ENCODE measurements at regions not wholly inside any gene's neighbourhood (a gene's known extent, or its start where the extent isn't known, plus 50 kb on each side); places are given as distances from the start of the nearest gene placed in this dataset.
"Not testable (repeated sequence)": the region's sequence is repeated elsewhere in the genome, so short reads cannot be mapped to it uniquely, and the experiment has no call there.

DNA sequence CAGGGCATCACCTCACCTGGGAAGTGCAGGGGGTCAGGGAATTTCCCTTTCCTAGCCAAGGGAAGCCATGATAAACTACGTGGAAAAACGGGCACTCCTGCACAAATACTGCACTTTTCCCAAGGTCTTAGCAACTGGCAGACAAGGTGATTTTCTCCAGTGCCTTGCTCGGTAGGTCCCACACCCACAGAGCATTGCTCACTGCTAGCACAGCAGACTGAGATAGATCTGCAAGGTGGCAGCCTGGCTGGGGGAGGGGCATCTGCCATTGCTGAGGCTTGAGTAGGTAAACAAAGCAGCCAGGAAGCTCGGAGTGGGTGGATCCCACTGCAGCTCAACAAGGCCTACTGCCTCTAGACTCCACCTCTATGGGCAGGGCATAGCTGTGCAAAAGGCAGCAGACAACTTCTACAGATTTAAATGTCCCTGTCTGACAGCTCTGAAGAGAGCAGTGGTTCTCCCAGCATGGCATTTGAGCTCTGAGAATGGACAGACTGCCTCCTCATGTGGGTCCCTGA, 111.5 kb upstream of the FIBIN start:
- not testable (repeated sequence) for H3K9me3 ChIP-seq (ENCODE audit: control insufficient read depth, low read length); H3K4me1 ChIP-seq (ENCODE audit: control insufficient read depth, insufficient read depth, low read length); H3K27ac ChIP-seq (ENCODE audit: insufficient read depth, low read depth, low read length, poor library complexity, severe bottlenecking); H3K27me3 ChIP-seq (ENCODE audit: control insufficient read depth, insufficient read depth, low read length, poor library complexity, severe bottlenecking); H3K4me3 ChIP-seq (ENCODE audit: insufficient read depth, low read depth, low read length); H3K36me3 ChIP-seq (ENCODE audit: control insufficient read depth, insufficient read depth, low read length)
- WGBS, 2 experiments: 88 to 95% methylated on average over 4 of the region's 4 CpGs

DNA sequence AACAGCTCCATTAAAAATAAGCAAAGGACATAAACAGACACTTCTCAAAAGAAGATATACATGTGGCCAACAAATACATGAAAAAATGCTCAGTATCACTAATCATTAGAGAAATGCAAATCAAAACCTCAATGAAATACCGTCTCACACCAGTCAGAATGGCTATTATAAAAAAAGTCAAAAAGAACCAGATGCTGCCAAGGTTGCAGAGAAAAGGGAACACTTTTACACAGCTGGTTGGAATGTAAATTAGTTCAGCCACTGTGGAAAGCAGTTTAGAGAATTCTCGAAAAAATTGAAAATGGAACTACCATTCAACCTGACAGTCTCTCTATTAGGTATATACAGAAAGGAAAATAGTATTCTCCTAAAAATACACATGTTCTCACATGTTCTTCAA, 102.4 kb upstream of the FIBIN start:
- no peaks in the 10 kb centered on the region for H3K9me3 ChIP-seq (ENCODE audit: control insufficient read depth, low read length)
- H3K36me3 ChIP-seq (ENCODE audit: control insufficient read depth, insufficient read depth, low read length): no peaks in the 10 kb centered on the region
- H3K27me3 ChIP-seq (ENCODE audit: control insufficient read depth, insufficient read depth, low read length, poor library complexity, severe bottlenecking): no peaks in the 10 kb centered on the region
- no peak overlapping the region for H3K4me3 ChIP-seq (ENCODE audit: insufficient read depth, low read depth, low read length)
- H3K4me1 ChIP-seq (ENCODE audit: control insufficient read depth, insufficient read depth, low read length): no peaks in the 10 kb centered on the region
- H3K27ac ChIP-seq (ENCODE audit: insufficient read depth, low read depth, low read length, poor library complexity, severe bottlenecking): no peak overlapping the region
- WGBS, 2 experiments: 92 to 100% methylated on average over 1 to 2 of the region's 2 CpGs

DNA sequence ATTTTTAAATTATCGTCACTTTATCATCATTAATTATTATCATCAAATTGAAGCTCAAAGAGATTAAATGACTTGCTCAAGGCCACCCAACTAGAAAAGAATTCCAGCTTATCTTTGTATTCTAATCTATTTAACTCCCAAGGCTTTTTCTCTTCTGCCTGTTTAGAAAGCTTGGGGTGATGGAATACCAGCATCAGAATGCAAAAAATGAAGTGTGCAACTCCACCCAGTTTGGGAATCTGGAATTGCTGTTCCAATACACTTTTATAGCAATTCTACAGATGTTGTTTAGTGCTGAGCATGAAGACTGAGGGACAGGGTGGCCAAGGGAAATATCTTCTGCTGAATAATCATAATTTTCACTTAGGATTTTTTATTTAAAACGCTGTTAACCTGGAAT, 97.2 kb upstream of the FIBIN start:
- Histone ChIP-seq H3K27ac (ENCODE audit: insufficient read depth, low read depth, low read length, poor library complexity, severe bottlenecking) (no peak overlapping the region), H3K27me3 (ENCODE audit: control insufficient read depth, insufficient read depth, low read length, poor library complexity, severe bottlenecking) (no peaks in the 10 kb centered on the region), H3K4me1 (ENCODE audit: control insufficient read depth, insufficient read depth, low read length) (no peaks in the 10 kb centered on the region), H3K4me3 (ENCODE audit: insufficient read depth, low read depth, low read length) (no peak overlapping the region), H3K9me3 (ENCODE audit: control insufficient read depth, low read length) (no peaks in the 10 kb centered on the region), H3K36me3 (ENCODE audit: control insufficient read depth, insufficient read depth, low read length) (no peaks in the 10 kb centered on the region)
- 89 to 92% methylated on average over 1 of the region's 2 CpGs for WGBS, 2 experiments

DNA sequence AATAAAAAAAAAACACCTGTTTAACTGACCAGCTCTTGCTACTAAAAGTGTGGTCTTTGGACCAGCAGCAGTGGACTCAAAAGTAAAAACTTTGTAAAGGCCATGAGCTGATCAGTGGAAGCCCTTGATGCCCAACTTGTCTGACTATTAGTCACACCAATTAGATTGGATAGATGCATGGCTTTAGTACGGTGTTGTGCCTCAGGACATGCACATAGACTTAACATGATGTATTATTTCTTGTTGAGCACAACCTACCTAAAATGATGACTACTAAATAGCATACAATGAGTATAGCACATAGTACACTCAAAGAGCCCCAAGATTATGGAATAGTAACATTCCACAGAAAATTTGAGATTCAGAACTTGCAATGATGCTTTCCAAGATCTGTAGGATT, 95.1 kb upstream of the FIBIN start:
- Histone ChIP-seq H3K27me3 (ENCODE audit: control insufficient read depth, insufficient read depth, low read length, poor library complexity, severe bottlenecking) (no peaks in the 10 kb centered on the region), H3K9me3 (ENCODE audit: control insufficient read depth, low read length) (no peaks in the 10 kb centered on the region), H3K4me1 (ENCODE audit: control insufficient read depth, insufficient read depth, low read length) (peaks cover 2% of the 10 kb centered on the region), H3K27ac (ENCODE audit: insufficient read depth, low read depth, low read length, poor library complexity, severe bottlenecking) (no peak overlapping the region), H3K4me3 (ENCODE audit: insufficient read depth, low read depth, low read length) (no peak overlapping the region), H3K36me3 (ENCODE audit: control insufficient read depth, insufficient read depth, low read length) (no peaks in the 10 kb centered on the region)
- 92 to 100% methylated on average over 1 of the region's 1 CpG for WGBS, 2 experiments

DNA sequence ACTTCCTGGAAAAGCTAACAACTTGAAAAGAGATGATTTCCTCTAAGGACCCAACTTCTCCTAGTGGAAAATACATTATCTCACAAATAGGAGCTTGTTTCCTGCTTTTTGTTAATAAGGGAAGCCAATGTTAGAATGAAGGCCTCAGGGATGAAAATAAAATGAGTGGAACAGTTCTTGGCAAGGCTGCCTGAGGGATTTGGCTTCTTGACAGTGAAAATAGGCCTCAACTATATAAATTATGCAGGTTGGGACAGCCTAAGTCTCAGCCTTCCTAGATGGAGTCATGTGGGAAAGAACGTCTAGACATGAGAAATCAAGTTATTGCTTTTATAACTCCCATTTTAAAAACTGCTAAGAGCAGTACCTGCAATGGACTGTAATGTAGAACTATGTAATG, 92.8 kb upstream of the FIBIN start:
- H3K36me3 ChIP-seq (ENCODE audit: control insufficient read depth, insufficient read depth, low read length): no peaks in the 10 kb centered on the region
- WGBS, 2 experiments: 89 to 100% methylated on average over 1 of the region's 1 CpG
- no peaks in the 10 kb centered on the region for H3K27me3 ChIP-seq (ENCODE audit: control insufficient read depth, insufficient read depth, low read length, poor library complexity, severe bottlenecking)
- H3K27ac ChIP-seq (ENCODE audit: insufficient read depth, low read depth, low read length, poor library complexity, severe bottlenecking): no peak overlapping the region
- H3K9me3 ChIP-seq (ENCODE audit: control insufficient read depth, low read length): no peaks in the 10 kb centered on the region
- no peak overlapping the region for H3K4me3 ChIP-seq (ENCODE audit: insufficient read depth, low read depth, low read length)
- peaks cover 11% of the 10 kb centered on the region for H3K4me1 ChIP-seq (ENCODE audit: control insufficient read depth, insufficient read depth, low read length)

DNA sequence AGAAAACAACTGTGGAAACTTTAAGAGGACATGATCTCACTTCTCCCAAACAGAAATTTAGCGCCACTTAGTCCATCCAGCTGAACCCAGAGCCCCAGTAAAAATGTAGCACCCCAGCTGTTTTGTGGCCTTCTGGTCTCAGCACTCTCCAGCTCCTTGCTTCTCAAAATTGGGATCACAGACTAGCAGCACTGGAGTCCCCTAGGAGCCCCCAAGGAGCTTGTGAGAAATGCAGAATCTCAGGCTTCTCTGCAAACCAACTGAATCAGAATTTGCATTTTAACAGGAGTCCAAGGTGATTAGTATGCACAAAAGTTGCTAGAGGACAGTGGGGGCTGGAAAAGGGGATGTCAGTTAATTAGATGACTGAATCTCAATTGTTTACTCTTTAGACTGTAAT, 89.8 kb upstream of the FIBIN start:
- Histone ChIP-seq H3K4me3 (ENCODE audit: insufficient read depth, low read depth, low read length) (no peak overlapping the region), H3K36me3 (ENCODE audit: control insufficient read depth, insufficient read depth, low read length) (no peaks in the 10 kb centered on the region), H3K27ac (ENCODE audit: insufficient read depth, low read depth, low read length, poor library complexity, severe bottlenecking) (no peak overlapping the region), H3K4me1 (ENCODE audit: control insufficient read depth, insufficient read depth, low read length) (peaks cover 11% of the 10 kb centered on the region), H3K27me3 (ENCODE audit: control insufficient read depth, insufficient read depth, low read length, poor library complexity, severe bottlenecking) (no peaks in the 10 kb centered on the region), H3K9me3 (ENCODE audit: control insufficient read depth, low read length) (no peaks in the 10 kb centered on the region)
- 79 to 95% methylated on average over 1 of the region's 1 CpG for WGBS, 2 experiments

DNA sequence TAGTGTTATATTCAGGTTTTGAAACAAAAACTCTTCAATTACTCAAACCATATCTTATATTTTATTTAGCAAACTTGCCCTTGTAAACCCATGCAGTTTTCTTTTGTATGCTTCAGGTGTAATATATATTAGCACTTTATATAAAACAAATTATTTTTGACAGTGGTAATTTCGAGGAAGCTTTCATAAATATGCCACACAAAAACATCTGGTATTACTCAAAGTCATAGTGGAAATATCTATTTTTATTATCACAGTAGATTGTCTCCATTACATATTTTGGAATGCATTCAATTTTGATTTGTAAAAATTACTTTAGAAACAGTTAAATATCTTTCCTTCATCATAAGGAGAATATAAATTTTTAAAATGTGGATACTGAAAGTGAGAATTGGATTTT, 89.1 kb upstream of the FIBIN start:
- no peaks in the 10 kb centered on the region for H3K27me3 ChIP-seq (ENCODE audit: control insufficient read depth, insufficient read depth, low read length, poor library complexity, severe bottlenecking)
- no CpG with 5 or more reads among the region's 1 CpG for WGBS, 2 experiments

DNA sequence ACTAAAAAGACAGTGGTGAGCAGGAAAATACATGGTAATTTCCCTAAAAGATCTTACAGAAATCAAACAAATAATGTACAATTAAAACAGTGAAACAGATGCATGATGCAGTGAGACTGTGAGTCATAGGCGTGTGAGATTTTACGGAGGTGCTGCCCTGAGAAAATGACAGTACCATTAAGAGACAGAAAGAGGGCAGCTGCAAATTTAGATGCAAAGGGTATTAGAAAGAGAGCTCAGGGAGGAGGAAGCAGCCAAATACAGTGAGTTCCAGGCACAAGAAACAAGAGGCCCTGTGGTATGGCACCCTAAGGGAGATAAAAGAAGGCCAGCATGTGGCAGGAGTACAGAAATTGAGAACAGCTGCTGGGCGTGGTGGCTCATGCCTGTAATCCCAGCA, 88.5 kb upstream of the FIBIN start:
- Histone ChIP-seq H3K4me1 (ENCODE audit: control insufficient read depth, insufficient read depth, low read length) (peaks cover 11% of the 10 kb centered on the region), H3K9me3 (ENCODE audit: control insufficient read depth, low read length) (no peaks in the 10 kb centered on the region)
- WGBS, 2 experiments: 47 to 58% methylated on average over 3 of the region's 3 CpGs

More for the DNA sequence above, 89.1 kb upstream of the FIBIN start:
- Histone ChIP-seq H3K36me3 (ENCODE audit: control insufficient read depth, insufficient read depth, low read length) (no peaks in the 10 kb centered on the region), H3K4me3 (ENCODE audit: insufficient read depth, low read depth, low read length) (no peak overlapping the region), H3K9me3 (ENCODE audit: control insufficient read depth, low read length) (no peaks in the 10 kb centered on the region), H3K27ac (ENCODE audit: insufficient read depth, low read depth, low read length, poor library complexity, severe bottlenecking) (no peak overlapping the region), H3K4me1 (ENCODE audit: control insufficient read depth, insufficient read depth, low read length) (peaks cover 11% of the 10 kb centered on the region)

DNA sequence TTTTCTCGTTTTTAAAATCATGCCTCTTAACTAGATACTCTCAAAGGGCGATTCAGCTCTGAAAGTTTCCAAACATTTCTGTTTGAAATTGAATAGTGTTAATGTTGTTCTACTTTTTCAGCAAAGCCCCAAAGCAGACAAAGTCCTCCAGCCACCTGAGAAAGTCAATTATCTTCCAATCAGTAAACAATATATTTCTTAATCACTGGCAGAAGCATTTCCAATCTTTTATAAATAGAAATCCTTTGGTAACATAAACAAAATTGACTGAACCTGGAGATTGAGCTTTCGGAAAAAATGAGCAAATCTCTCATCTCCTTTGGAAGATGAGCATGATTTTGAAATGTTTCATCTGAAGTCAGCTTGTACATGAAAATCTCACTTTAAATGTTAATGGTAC, 84.4 kb upstream of the FIBIN start:
- H3K36me3 ChIP-seq (ENCODE audit: control insufficient read depth, insufficient read depth, low read length): no peaks in the 10 kb centered on the region
- H3K4me3 ChIP-seq (ENCODE audit: insufficient read depth, low read depth, low read length): no peak overlapping the region
- WGBS, 2 experiments: 93 to 96% methylated on average over 2 to 3 of the region's 3 CpGs
- no peaks in the 10 kb centered on the region for H3K9me3 ChIP-seq (ENCODE audit: control insufficient read depth, low read length)
- peaks cover 2% of the 10 kb centered on the region for H3K4me1 ChIP-seq (ENCODE audit: control insufficient read depth, insufficient read depth, low read length)
- H3K27me3 ChIP-seq (ENCODE audit: control insufficient read depth, insufficient read depth, low read length, poor library complexity, severe bottlenecking): no peaks in the 10 kb centered on the region
- no peak overlapping the region for H3K27ac ChIP-seq (ENCODE audit: insufficient read depth, low read depth, low read length, poor library complexity, severe bottlenecking)

More for the DNA sequence above, 88.5 kb upstream of the FIBIN start:
- Histone ChIP-seq H3K4me3 (ENCODE audit: insufficient read depth, low read depth, low read length) (no peak overlapping the region), H3K36me3 (ENCODE audit: control insufficient read depth, insufficient read depth, low read length) (no peaks in the 10 kb centered on the region), H3K27me3 (ENCODE audit: control insufficient read depth, insufficient read depth, low read length, poor library complexity, severe bottlenecking) (no peaks in the 10 kb centered on the region), H3K27ac (ENCODE audit: insufficient read depth, low read depth, low read length, poor library complexity, severe bottlenecking) (no peak overlapping the region)

DNA sequence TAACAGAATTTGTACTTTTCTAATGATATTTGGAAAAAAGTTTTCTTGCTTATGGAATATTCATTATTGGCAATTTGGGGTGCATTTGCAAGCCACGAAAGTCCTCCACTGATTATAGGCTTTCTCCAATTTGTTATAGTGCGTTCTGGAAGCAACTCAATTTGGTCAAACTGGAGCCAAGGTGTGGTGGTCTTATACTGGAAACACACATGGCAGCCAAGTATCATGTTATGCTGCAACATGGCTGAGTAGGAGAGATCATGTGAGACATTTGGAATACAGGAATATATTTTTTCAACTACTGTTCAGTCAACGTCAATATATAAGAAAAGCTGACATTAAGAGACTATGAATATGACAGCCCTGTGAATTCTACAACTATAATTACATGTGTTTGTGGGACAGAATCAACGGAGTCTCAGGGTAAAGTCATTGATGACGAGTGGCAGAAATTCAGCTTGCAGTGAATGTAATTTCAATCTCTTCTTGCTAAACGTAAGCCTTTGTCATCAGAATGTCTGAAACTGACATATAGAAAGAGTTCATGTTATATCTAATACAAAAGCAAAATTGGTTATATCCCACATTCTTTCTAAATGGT, 83.8 kb upstream of the FIBIN start:
- WGBS, 2 experiments: 94 to 96% methylated on average over 5 to 6 of the region's 6 CpGs
- H3K4me1 ChIP-seq (ENCODE audit: control insufficient read depth, insufficient read depth, low read length): peaks cover 2% of the 10 kb centered on the region
- no peak overlapping the region for H3K4me3 ChIP-seq (ENCODE audit: insufficient read depth, low read depth, low read length)
- no peaks in the 10 kb centered on the region for H3K9me3 ChIP-seq (ENCODE audit: control insufficient read depth, low read length)
- H3K27me3 ChIP-seq (ENCODE audit: control insufficient read depth, insufficient read depth, low read length, poor library complexity, severe bottlenecking): no peaks in the 10 kb centered on the region
- no peaks in the 10 kb centered on the region for H3K36me3 ChIP-seq (ENCODE audit: control insufficient read depth, insufficient read depth, low read length)
- no peak overlapping the region for H3K27ac ChIP-seq (ENCODE audit: insufficient read depth, low read depth, low read length, poor library complexity, severe bottlenecking)

DNA sequence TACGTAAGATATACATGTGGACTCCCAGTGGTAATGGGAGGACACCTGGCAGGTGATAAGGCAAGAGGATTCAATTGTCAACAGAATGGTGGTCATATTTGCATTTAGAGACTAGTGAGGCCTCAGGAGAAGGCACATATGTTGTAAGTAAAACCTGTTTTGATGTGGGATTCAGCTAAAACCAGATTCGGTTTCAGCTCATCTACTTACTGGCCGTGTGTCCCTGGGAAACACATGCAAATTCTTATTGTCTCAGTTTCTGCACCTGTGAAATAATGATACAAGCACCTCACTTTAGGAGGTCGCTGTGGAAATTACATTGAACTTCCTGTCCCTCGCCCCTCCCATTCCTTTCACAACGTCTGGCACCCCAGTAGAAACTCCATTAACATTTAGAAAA, 78.9 kb upstream of the FIBIN start:
- Histone ChIP-seq H3K4me3 (ENCODE audit: insufficient read depth, low read depth, low read length) (no peak overlapping the region), H3K27me3 (ENCODE audit: control insufficient read depth, insufficient read depth, low read length, poor library complexity, severe bottlenecking) (no peaks in the 10 kb centered on the region), H3K4me1 (ENCODE audit: control insufficient read depth, insufficient read depth, low read length) (no peaks in the 10 kb centered on the region), H3K36me3 (ENCODE audit: control insufficient read depth, insufficient read depth, low read length) (no peaks in the 10 kb centered on the region), H3K9me3 (ENCODE audit: control insufficient read depth, low read length) (no peaks in the 10 kb centered on the region), H3K27ac (ENCODE audit: insufficient read depth, low read depth, low read length, poor library complexity, severe bottlenecking) (no peak overlapping the region)
- 73 to 81% methylated on average over 5 to 6 of the region's 6 CpGs for WGBS, 2 experiments

Data from ectodermal cell (in vitro differentiated cells).